Left renal pelvis (tissue), 4 donors: ENCODE measurements at regions not wholly inside any gene's neighbourhood (a gene's known extent, or its start where the extent isn't known, plus 50 kb on each side); places are given as distances from the start of the nearest gene placed in this dataset.

Experiments
- DNase-seq, 4 donors: peaks; one replicate each; pipeline ENCODE4 v3.0.0-alpha.2; 2013; ENCODE audit warnings: low read depth in 4 of 4, low spot score in 3 of 4

- no peak for DNase-seq
These were observed 49.9 kb downstream of the RIN2 start for GRCh38 chr20:19807946-19808330.

- DNase-seq, result no peak
These were observed 50.4 kb downstream of the RIN2 start for GRCh38 chr20:19808498-19808897.

- DNase-seq, result no peak
These were observed 51.4 kb downstream of the RIN2 start for GRCh38 chr20:19809505-19809904.

GRCh38 chr20:19811231-19811630, 53.2 kb downstream of the RIN2 start:
- no peak for DNase-seq

GRCh38 chr20:19812056-19812455, 54.0 kb downstream of the RIN2 start:
- DNase-seq, result no peak

GRCh38 chr20:19812696-19813095, 54.6 kb downstream of the RIN2 start:
- DNase-seq, result no peak

- DNase-seq, result no peak
These were observed 56.0 kb downstream of the RIN2 start for GRCh38 chr20:19813846-19814640.

GRCh38 chr20:19815553-19815991, 57.5 kb downstream of the RIN2 start:
- DNase-seq, result peak in 1 of 4 donors; percentile 16

GRCh38 chr20:19816386-19816785, 58.3 kb downstream of the RIN2 start:
- no peak for DNase-seq

GRCh38 chr20:19817017-19817416, 59.0 kb downstream of the RIN2 start:
- DNase-seq, result no peak

GRCh38 chr20:19819149-19819548, 61.1 kb downstream of the RIN2 start:
- no peak for DNase-seq

GRCh38 chr20:19820555-19821211, 62.6 kb downstream of the RIN2 start:
- DNase-seq, result no peak

GRCh38 chr20:19821606-19822005, 63.5 kb downstream of the RIN2 start:
- no peak for DNase-seq

- no peak for DNase-seq
These were observed 65.2 kb downstream of the RIN2 start for GRCh38 chr20:19823216-19823615.

- DNase-seq, result no peak
These were observed 65.9 kb downstream of the RIN2 start for GRCh38 chr20:19823971-19824370.

- no peak for DNase-seq
These were observed 66.8 kb downstream of the RIN2 start for GRCh38 chr20:19824861-19825260.

- DNase-seq, result no peak
These were observed 68.3 kb downstream of the RIN2 start for GRCh38 chr20:19826179-19826914.

- DNase-seq, result no peak
These were observed 69.8 kb downstream of the RIN2 start for GRCh38 chr20:19827818-19828217.

- DNase-seq, result no peak
These were observed 70.2 kb downstream of the RIN2 start for GRCh38 chr20:19828232-19828631.

GRCh38 chr20:19830211-19830785, 72.2 kb downstream of the RIN2 start:
- DNase-seq, result no peak

GRCh38 chr20:19832875-19833274, 74.8 kb downstream of the RIN2 start:
- DNase-seq, result no peak
